ENCODE measurements at regions not wholly inside any gene's neighbourhood (a gene's known extent, or its start where the extent isn't known, plus 50 kb on each side); places are given as distances from the start of the nearest gene placed in this dataset.
A peak's percentile ranks its signal among the peaks of the same experiment; 100 is the strongest.

- no peak overlapping the region for H3K27ac ChIP-seq
- H3K9me3 ChIP-seq, result no peaks in the 10 kb centered on the region
- no peak for TF ChIP-seq Cebpa-rat (IDR thresholded peaks at IDR 0.05)
- H3K9ac ChIP-seq, result no peak overlapping the region
- H3K4me1 ChIP-seq, result no peaks in the 10 kb centered on the region
- H3K36me3 ChIP-seq, result no peaks in the 10 kb centered on the region
- no peaks in the 10 kb centered on the region for H3K27me3 ChIP-seq
- H4K20me1 ChIP-seq, result no peaks in the 10 kb centered on the region
- H3K4me2 ChIP-seq, result no peak overlapping the region
- no peak overlapping the region for H3K4me3 ChIP-seq
These were observed 1106.8 kb downstream of the AACS start for GRCh38 chr12:126171937-126172559.

- H3K9ac ChIP-seq, result no peak overlapping the region
- no peak for TF ChIP-seq Cebpa-rat (IDR thresholded peaks at IDR 0.05)
- no peaks in the 10 kb centered on the region for H4K20me1 ChIP-seq
- no peaks in the 10 kb centered on the region for H3K36me3 ChIP-seq
- H3K4me1 ChIP-seq, result no peaks in the 10 kb centered on the region
- 0 out of 2 replicates have a peak, but pooled peaks cover 4% of the 10 kb centered on the region for H3K9me3 ChIP-seq
- no peak overlapping the region for H3K4me2 ChIP-seq
- no peak overlapping the region for H3K4me3 ChIP-seq
- no peak overlapping the region for H3K27ac ChIP-seq
- no peaks in the 10 kb centered on the region for H3K27me3 ChIP-seq
These were observed 1117.5 kb downstream of the AACS start for GRCh38 chr12:126182619-126183236.

- H3K4me1 ChIP-seq, result no peaks in the 10 kb centered on the region
- no peak overlapping the region for H3K9ac ChIP-seq
- no peaks in the 10 kb centered on the region for H4K20me1 ChIP-seq
- no peaks in the 10 kb centered on the region for H3K27me3 ChIP-seq
- no peak overlapping the region for H3K4me2 ChIP-seq
- no peak overlapping the region for H3K4me3 ChIP-seq
- 0 out of 2 replicates have a peak, but pooled peaks cover 4% of the 10 kb centered on the region for H3K9me3 ChIP-seq
- no peak for TF ChIP-seq Cebpa-rat (IDR thresholded peaks at IDR 0.05)
- no peak overlapping the region for H3K27ac ChIP-seq
- no peaks in the 10 kb centered on the region for H3K36me3 ChIP-seq
These were observed 1119.8 kb downstream of the AACS start for GRCh38 chr12:126185025-126185424.

- Histone ChIP-seq H3K9me3 (peaks cover 22% of the 10 kb centered on the region), H3K27me3 (no peaks in the 10 kb centered on the region), H4K20me1 (no peaks in the 10 kb centered on the region), H3K9ac (no peak overlapping the region), H3K4me1 (peaks cover 23% of the 10 kb centered on the region), H3K4me2 (no peak overlapping the region), H3K27ac (no peak overlapping the region), H3K36me3 (no peaks in the 10 kb centered on the region), H3K4me3 (no peak overlapping the region)
- no peak for TF ChIP-seq Cebpa-rat (IDR thresholded peaks at IDR 0.05)
These were observed 1124.6 kb downstream of the AACS start for GRCh38 chr12:126189856-126190255.

- no peak for TF ChIP-seq Cebpa-rat (IDR thresholded peaks at IDR 0.05)
- H3K9ac ChIP-seq, result no peak overlapping the region
- no peak overlapping the region for H3K27ac ChIP-seq
- no peaks in the 10 kb centered on the region for H3K36me3 ChIP-seq
- H3K4me1 ChIP-seq, result peaks cover 23% of the 10 kb centered on the region
- no peaks in the 10 kb centered on the region for H3K27me3 ChIP-seq
- H3K4me2 ChIP-seq, result no peak overlapping the region
- H4K20me1 ChIP-seq, result no peaks in the 10 kb centered on the region
- H3K4me3 ChIP-seq, result no peak overlapping the region
- peaks cover 22% of the 10 kb centered on the region for H3K9me3 ChIP-seq
These were observed 1126.0 kb downstream of the AACS start for GRCh38 chr12:126191031-126191891.

GRCh38 chr12:126191949-126192348, 1126.7 kb downstream of the AACS start:
- Histone ChIP-seq H3K27me3 (no peaks in the 10 kb centered on the region), H3K27ac (no peak overlapping the region), H3K9me3 (peaks cover 22% of the 10 kb centered on the region), H4K20me1 (no peaks in the 10 kb centered on the region), H3K4me3 (no peak overlapping the region), H3K9ac (no peak overlapping the region), H3K4me2 (no peak overlapping the region), H3K36me3 (no peaks in the 10 kb centered on the region), H3K4me1 (peaks cover 23% of the 10 kb centered on the region)
- TF ChIP-seq Cebpa-rat (IDR thresholded peaks at IDR 0.05), result no peak

- no peaks in the 10 kb centered on the region for H4K20me1 ChIP-seq
- H3K4me3 ChIP-seq, result no peak overlapping the region
- H3K27me3 ChIP-seq, result no peaks in the 10 kb centered on the region
- no peak overlapping the region for H3K9ac ChIP-seq
- no peaks in the 10 kb centered on the region for H3K36me3 ChIP-seq
- peaks cover 22% of the 10 kb centered on the region for H3K9me3 ChIP-seq
- H3K4me2 ChIP-seq, result peak overlapping the region; percentile 26
- TF ChIP-seq Cebpa-rat (IDR thresholded peaks at IDR 0.05), result no peak
- H3K4me1 ChIP-seq, result peaks cover 23% of the 10 kb centered on the region
- no peak overlapping the region for H3K27ac ChIP-seq
These were observed 1128.0 kb downstream of the AACS start for GRCh38 chr12:126193190-126193589.

GRCh38 chr12:126196263-126196662, 1131.0 kb downstream of the AACS start:
- Histone ChIP-seq H3K36me3 (no peaks in the 10 kb centered on the region), H3K4me2 (no peak overlapping the region), H3K4me1 (peaks cover 23% of the 10 kb centered on the region), H3K9ac (no peak overlapping the region), H3K9me3 (peaks cover 13% of the 10 kb centered on the region), H3K27ac (no peak overlapping the region), H4K20me1 (no peaks in the 10 kb centered on the region), H3K27me3 (no peaks in the 10 kb centered on the region), H3K4me3 (no peak overlapping the region)
- no peak for TF ChIP-seq Cebpa-rat (IDR thresholded peaks at IDR 0.05)

- Histone ChIP-seq H3K4me2 (no peak overlapping the region), H3K27ac (no peak overlapping the region), H3K9me3 (no peaks in the 10 kb centered on the region), H3K4me1 (peaks cover 11% of the 10 kb centered on the region), H4K20me1 (no peaks in the 10 kb centered on the region), H3K9ac (no peak overlapping the region), H3K4me3 (no peak overlapping the region), H3K36me3 (no peaks in the 10 kb centered on the region), H3K27me3 (no peaks in the 10 kb centered on the region)
- TF ChIP-seq Cebpa-rat (IDR thresholded peaks at IDR 0.05), result no peak
These were observed 1133.3 kb downstream of the AACS start for GRCh38 chr12:126198516-126198915.
